ENCODE measurements at regions not wholly inside any gene's neighbourhood (a gene's known extent, or its start where the extent isn't known, plus 50 kb on each side); places are given as distances from the start of the nearest gene placed in this dataset.

DNA sequence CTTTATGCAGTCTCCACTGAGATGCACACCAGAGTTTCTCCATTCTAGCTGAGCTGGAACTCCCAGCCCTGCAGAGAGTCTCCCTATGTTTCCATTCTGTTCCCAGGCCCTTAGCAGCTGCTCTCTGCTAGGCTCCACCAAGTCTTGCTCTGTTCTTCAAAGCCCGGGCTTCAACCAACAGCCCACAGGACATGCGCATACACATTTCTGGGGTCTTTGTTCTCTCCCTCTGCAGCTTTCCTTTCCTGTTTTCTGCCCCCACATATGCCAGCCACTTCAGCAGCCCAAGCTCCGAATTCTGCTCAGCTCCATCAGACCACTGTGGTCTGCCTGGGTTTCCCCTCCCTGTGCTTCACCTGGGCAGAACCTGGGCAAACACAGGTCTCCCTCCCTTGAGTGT is 205.9 kb downstream of the CBLN1 start:
- Histone ChIP-seq H3K36me3 (no peaks in the 10 kb centered on the region), H3K4me3 (no peak overlapping the region), H3K27me3 (no peaks in the 10 kb centered on the region), H3K9me3 (no peaks in the 10 kb centered on the region), H3K27ac (no peak overlapping the region), H3K4me1 (no peaks in the 10 kb centered on the region)
- no peak for ATAC-seq
- in situ Hi-C loops (cut with MboI; ENCODE audit: low sequenced_read_pairs in 4 of 4) = no loop called here
- TF ChIP-seq, protein P1, sequence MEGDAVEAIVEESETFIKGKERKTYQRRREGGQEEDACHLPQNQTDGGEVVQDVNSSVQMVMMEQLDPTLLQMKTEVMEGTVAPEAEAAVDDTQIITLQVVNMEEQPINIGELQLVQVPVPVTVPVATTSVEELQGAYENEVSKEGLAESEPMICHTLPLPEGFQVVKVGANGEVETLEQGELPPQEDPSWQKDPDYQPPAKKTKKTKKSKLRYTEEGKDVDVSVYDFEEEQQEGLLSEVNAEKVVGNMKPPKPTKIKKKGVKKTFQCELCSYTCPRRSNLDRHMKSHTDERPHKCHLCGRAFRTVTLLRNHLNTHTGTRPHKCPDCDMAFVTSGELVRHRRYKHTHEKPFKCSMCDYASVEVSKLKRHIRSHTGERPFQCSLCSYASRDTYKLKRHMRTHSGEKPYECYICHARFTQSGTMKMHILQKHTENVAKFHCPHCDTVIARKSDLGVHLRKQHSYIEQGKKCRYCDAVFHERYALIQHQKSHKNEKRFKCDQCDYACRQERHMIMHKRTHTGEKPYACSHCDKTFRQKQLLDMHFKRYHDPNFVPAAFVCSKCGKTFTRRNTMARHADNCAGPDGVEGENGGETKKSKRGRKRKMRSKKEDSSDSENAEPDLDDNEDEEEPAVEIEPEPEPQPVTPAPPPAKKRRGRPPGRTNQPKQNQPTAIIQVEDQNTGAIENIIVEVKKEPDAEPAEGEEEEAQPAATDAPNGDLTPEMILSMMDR (IDR thresholded peaks at IDR 0.05 in 4 of 5, conservative IDR thresholded peaks at IDR 0.05 in 1 of 5) = no peak
- TF ChIP-seq POLR2A (IDR thresholded peaks at IDR 0.05) = no peak
- intact Hi-C loops (cut with DNase I; ENCODE audit: low total_unique reads) = no loop called here
- DNase-seq = no peak

- Histone ChIP-seq H3K4me1 (no peaks in the 10 kb centered on the region), H3K4me3 (no peak overlapping the region), H3K36me3 (no peaks in the 10 kb centered on the region), H3K27ac (no peak overlapping the region), H3K27me3 (no peaks in the 10 kb centered on the region), H3K9me3 (no peaks in the 10 kb centered on the region)
- no peak for TF ChIP-seq POLR2A (IDR thresholded peaks at IDR 0.05)
- TF ChIP-seq, protein P1 (IDR thresholded peaks at IDR 0.05 in 4 of 5, conservative IDR thresholded peaks at IDR 0.05 in 1 of 5) = no peak
- in situ Hi-C loops (cut with MboI; ENCODE audit: low sequenced_read_pairs in 4 of 4) = no loop called here
- no peak for DNase-seq
- intact Hi-C loops (cut with DNase I; ENCODE audit: low total_unique reads) = no loop called here
- no peak for ATAC-seq
Observed at GRCh38 chr16:49068224-49068623, 213.4 kb downstream of the CBLN1 start.

GRCh38 chr16:49067776-49068175 is 213.9 kb downstream of the CBLN1 start:
- TF ChIP-seq, protein P1 (IDR thresholded peaks at IDR 0.05 in 4 of 5, conservative IDR thresholded peaks at IDR 0.05 in 1 of 5) = no peak
- TF ChIP-seq POLR2A (IDR thresholded peaks at IDR 0.05) = no peak
- Histone ChIP-seq H3K4me3 (no peak overlapping the region), H3K27ac (no peak overlapping the region), H3K36me3 (no peaks in the 10 kb centered on the region), H3K27me3 (no peaks in the 10 kb centered on the region), H3K9me3 (no peaks in the 10 kb centered on the region), H3K4me1 (no peaks in the 10 kb centered on the region)
- no peak for ATAC-seq
- intact Hi-C loops (cut with DNase I; ENCODE audit: low total_unique reads) = no loop called here
- in situ Hi-C loops (cut with MboI; ENCODE audit: low sequenced_read_pairs in 4 of 4) = no loop called here
- DNase-seq = no peak

DNA sequence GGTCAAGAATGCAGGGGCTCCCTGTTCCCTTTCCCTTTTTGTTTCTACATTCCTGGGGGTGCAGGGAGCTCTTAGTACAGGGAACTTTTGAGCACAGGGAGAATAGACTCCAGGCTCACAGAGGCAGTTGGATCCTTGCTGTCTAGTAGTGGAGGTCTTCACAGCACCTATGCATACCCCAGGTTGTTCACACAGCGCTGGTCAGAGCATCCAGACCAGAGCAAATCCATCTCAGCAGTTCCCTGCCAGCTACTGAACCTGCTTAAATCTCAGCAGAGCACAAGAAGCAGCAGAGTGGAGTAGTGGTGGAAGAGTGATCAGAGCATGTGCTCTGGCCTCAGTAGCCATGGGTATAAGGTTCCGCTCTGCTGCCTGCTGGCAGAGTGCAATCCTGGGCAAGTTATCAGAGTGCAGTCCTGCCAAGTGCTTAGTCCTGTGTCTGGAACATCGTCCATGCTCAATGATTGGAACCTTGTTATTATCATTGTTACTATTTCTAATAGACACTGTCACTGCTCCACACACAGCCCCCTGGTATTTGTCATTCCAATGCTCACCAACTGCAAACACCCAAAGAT is 220.4 kb downstream of the CBLN1 start:
- Histone ChIP-seq H3K27me3 (no peaks in the 10 kb centered on the region), H3K36me3 (no peaks in the 10 kb centered on the region), H3K4me3 (no peak overlapping the region), H3K9me3 (no peaks in the 10 kb centered on the region), H3K27ac (no peak overlapping the region), H3K4me1 (peaks cover 3 to 5% of the 10 kb centered on the region in 2 donors)
- TF ChIP-seq POLR2A (IDR thresholded peaks at IDR 0.05) = no peak
- TF ChIP-seq, protein P1 (IDR thresholded peaks at IDR 0.05 in 4 of 5, conservative IDR thresholded peaks at IDR 0.05 in 1 of 5) = no peak
- intact Hi-C loops (cut with DNase I; ENCODE audit: low total_unique reads) (no loop called here), in situ Hi-C loops (cut with MboI; ENCODE audit: low sequenced_read_pairs in 4 of 4) (no loop called here)
- ATAC-seq (peak; percentile 85 to 95), DNase-seq (peak; percentile 6 to 36)

DNA sequence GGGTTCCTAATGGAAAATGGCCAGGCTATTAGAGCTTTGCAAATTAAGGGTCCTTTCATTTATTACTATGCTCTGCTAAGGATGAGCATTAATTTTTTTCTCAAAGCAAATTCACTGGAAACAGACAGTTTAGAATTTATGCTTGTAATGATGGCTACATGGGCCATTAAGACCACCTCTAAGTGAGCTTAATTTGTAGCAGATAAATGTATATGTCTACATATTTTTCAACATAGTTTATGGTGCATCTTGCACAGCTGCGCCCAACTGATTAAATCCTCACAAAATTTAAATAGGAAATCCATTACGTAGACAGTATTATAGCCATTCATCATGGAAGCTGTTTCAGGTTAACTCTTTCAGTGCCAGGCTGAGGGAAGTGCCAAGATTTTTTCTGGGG is 220.9 kb downstream of the CBLN1 start:
- Histone ChIP-seq H3K36me3 (no peaks in the 10 kb centered on the region), H3K27ac (no peak overlapping the region), H3K27me3 (no peaks in the 10 kb centered on the region), H3K4me3 (no peak overlapping the region), H3K4me1 (peaks cover 3 to 5% of the 10 kb centered on the region in 2 donors), H3K9me3 (no peaks in the 10 kb centered on the region)
- in situ Hi-C loops (cut with MboI; ENCODE audit: low sequenced_read_pairs in 4 of 4) (no loop called here), intact Hi-C loops (cut with DNase I; ENCODE audit: low total_unique reads) (no loop called here)
- ATAC-seq = no peak
- DNase-seq = no peak
- no peak for TF ChIP-seq POLR2A (IDR thresholded peaks at IDR 0.05)
- TF ChIP-seq, protein P1 (IDR thresholded peaks at IDR 0.05 in 4 of 5, conservative IDR thresholded peaks at IDR 0.05 in 1 of 5) = no peak

Data from gastrocnemius medialis (tissue), 4 donors.